KG1 (cell line): ENCODE measurements at regions not wholly inside any gene's neighbourhood (a gene's known extent, or its start where the extent isn't known, plus 50 kb on each side); places are given as distances from the start of the nearest gene placed in this dataset.

Experiments used
- DNase-seq: peaks from one replicate; lab custom pipeline; 2025; lab: John Stamatoyannopoulos, UW

DNA sequence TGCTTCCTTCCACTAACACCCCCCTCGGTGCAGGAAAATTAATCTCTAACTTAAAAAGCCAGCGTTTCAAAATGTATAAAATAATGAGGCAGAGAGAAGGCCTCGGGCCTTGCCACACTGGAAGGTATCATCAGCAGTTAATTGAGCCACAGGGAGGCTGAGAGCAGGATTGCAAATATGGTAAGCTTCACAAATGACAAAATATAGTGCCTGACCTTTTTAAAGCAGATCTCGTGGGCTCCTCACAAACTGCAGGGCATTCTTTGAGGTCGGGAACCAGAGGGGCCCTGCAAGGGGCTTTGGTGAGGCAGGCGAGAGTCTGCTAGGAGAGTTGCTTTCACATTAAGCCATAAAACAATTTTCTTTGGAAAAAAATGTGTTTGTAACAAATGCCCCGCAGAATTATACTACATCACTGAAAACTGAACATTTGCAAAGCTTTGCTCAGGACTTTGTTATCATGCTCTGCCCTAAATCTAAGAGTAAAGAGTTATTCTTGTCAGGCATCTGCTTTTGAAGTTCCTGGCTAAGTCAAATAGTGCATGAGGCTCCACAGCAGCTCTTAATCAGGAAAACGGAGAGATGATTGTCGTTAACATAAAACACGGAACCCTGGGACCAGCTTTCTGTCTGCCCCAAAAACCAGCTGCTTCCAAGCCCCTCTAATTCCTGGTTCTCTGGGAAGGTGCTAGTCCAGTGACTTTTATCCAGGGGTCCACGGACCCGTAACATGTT is 61.4 kb upstream of the SYT13 start:
- DNase-seq, result no peak

DNA sequence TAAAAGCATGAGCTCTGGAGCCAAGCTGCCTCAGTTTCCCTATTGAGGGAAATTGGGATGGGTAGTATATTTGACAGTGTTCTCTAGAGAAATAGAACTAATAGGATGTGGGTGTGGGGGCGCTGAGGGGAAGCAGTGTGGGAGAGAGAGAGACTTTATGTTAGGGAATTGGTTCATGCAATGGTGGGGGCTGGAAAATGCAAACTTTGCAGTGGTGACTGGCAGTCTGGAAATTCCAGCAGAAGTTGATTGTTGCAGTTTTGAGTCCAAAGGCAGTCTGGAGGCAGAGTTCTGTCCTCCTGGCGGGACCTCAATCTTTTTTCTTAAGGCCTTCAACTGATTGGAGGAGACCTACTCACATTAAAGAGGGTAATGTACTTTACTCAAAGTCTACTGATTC is 59.4 kb upstream of the SYT13 start:
- DNase-seq, result no peak

DNA sequence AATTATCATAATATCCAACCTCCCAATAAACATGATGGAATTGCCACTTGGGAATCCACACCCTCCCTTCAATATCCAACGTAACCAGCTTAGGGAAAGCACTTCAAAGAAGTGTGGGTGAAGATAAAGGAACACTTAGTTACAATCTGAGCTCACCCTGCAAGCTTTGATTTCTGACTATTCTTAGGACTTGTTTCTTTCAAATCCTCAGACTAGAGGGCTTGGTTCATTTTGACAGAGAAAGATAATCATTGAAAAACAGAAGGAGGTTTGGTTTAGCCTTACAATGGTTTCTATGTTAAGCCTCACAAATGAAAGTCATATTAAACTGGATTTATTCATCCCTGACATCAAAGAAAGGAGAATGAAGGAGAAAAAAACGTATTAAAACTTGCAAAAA is 57.9 kb upstream of the SYT13 start:
- no peak for DNase-seq

DNA sequence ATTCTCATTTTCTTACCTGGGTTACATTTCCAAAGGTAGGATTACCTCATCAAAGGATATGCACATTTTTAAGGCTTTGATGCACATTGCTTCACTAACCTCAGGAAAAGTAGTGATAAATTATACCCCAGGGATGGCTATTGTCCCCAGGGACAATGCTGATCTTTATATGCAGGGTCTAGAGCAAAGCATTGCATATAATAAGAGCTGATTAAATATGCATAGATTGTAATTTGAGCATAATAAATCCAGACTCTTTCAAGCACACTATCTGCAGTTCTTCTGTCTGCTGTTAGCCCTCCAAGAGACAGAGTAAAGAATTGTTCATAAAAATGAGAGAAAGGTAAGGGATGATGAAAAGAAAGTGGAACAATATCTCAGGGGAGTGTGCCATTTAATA is 57.3 kb upstream of the SYT13 start:
- no peak for DNase-seq

DNA sequence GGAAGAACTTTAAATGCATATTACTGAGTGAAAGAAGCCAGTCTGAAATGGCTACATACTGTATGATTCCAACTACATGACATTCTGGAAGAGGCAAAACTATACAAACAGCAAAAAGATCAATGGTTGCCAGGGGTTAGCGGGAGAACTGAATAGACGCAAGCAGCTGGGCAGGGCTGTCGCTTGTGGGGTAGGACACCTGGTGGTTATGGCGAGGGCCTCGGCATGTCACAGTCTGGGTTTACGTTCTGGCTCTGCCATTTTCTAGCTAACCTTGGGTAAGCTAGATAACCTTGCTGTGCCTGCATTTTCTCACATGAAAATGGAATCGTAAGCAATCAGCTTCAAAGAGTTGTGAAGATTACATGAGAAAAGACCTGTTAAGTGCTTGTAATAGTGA is 55.2 kb upstream of the SYT13 start:
- DNase-seq, result no peak

DNA sequence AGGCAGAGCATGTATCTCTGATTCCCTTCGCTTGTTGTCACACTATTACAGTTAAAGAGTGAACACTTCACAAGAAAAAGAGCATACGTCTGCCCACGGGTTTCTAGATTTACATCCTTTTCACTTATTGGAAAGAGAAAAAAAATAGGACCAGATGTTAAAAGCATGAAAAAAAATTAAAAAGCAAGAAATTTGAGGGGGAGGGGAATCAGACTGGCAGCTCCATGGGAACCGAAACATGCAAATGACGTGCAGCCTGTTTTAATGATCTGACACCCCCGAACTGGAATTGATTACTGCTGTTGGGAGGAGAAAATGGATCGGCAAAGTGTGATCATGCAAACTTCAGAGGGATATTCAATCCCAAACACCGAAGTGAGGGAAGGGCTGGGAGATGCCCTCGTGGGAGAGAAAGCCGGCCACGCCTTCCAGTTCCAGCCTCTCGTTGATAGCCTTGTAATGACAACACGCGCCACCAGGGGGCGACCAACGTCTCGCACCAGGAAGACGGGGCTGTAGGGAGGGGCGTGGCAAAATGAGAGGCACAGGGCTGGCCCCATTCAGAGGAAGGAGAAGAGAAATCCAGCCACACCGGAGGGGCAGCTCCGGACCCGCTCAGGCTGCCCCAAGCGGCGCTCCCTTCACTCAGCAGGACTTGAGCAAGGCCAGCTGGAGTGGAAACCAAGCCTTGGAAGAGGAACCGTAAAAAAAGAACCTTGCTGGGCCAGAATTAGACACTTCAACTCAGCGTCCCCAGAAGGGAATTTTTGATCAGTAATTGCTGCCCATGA is 53.8 kb upstream of the SYT13 start:
- DNase-seq, result peak; percentile 60

DNA sequence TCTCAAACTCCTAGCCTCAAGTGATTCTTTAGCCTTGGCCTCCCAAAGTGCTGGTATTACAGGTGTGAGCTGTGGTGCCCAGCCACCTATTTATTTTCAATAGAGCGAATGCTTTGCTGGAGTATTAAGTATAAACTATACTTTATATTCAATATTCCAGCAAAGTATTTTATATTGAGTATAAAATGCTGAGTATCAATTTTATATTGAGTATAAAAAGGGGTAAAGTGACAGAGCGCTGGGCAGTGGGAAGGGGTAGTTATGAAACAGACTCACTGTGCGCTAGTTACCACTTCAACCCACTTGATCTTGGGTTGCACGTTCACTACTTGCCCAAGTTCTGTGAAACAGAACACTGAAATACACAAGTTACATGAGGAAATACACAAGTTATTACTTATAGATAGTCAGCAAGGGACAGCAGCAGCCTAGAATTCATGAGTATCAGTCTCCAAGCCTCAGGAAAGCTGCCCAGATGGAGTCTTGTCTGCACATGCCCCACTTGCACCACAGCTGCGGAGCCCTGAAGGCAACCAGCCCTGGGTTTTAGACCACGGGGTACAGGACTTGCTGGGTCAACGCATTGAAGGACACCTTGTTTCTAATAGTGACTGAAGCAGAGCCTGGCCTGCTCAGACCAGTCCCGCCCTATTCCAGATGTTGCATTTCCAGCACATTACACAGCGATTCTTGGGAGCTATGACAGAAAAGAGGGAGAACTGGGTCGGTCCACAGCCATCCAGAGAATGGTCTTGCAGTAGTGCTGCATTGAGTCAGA is 51.6 kb upstream of the SYT13 start:
- DNase-seq, result no peak

DNA sequence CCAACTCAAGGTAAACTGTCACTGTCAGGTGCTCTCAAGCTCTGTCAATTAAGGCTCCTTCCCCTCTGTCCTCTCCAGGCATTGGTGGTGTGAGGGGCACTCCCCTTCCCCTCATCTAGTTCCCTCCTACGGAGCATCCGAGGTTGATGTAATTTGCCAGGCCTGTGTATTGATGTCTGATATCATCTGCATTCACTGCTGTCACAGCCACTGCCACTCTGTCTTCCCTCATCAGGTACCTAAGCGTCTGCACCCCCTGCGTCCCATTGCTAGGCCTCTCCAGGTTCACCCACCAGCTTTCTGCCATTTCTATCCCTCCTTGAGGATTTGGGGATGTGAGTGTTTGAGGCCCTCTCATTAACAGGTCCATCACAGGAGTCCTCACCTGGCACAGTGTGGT is 50.0 kb upstream of the SYT13 start:
- no peak for DNase-seq
